ENCODE measurements at regions not wholly inside any gene's neighbourhood (a gene's known extent, or its start where the extent isn't known, plus 50 kb on each side); places are given as distances from the start of the nearest gene placed in this dataset.

- TF ChIP-seq CTCF (conservative IDR thresholded peaks at IDR 0.05): no peak
- TF ChIP-seq ZFX (IDR thresholded peaks at IDR 0.05): no peak
Measured at GRCh38 chr3:95354489-95354888, 1291.6 kb downstream of the NSUN3 start.

Data from C4-2B (cell line).